ENCODE measurements at regions not wholly inside any gene's neighbourhood (a gene's known extent, or its start where the extent isn't known, plus 50 kb on each side); places are given as distances from the start of the nearest gene placed in this dataset.

GRCh38 chr2:8400196-8400595, 281.7 kb upstream of the ID2 start:
- TF ChIP-seq ZNF274 (IDR thresholded peaks at IDR 0.05; ENCODE audit: low read depth, low read length) (no peak), YY1 (IDR thresholded peaks at IDR 0.05; ENCODE audit: insufficient read depth, insufficient read length) (no peak)

Measured in NT2/D1 (cell line).